ENCODE measurements at regions not wholly inside any gene's neighbourhood (a gene's known extent, or its start where the extent isn't known, plus 50 kb on each side); places are given as distances from the start of the nearest gene placed in this dataset.

- no peak for DNase-seq
These were observed 147.4 kb downstream of the IL15 start for GRCh38 chr4:141783770-141784169.

DNA sequence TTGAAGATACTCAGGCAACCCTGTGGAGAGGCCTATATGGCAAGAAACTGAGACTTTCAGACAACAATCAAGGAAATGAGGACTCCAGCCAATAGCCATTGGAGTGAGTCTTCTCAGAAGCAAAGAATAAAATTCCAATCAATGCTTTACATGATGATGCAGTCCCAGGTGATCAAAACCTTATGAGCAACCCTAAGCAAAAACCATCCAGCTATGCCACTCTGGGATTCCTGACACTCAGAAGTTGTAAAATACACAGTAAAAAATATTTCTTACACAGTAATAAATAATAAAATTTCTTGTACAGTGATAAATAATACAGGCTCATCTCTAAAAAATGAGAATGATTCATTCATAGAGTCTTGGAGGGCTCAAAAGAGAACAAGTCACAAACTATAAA lies 150.6 kb downstream of the IL15 start:
- no peak for DNase-seq

- DNase-seq: no peak
These were observed 152.0 kb downstream of the IL15 start for GRCh38 chr4:141788169-141788915.

GRCh38 chr4:141789716-141790115 lies 153.3 kb downstream of the IL15 start:
- no peak for DNase-seq

GRCh38 chr4:141792164-141792563 lies 155.8 kb downstream of the IL15 start:
- no peak for DNase-seq

GRCh38 chr4:141797966-141798365 lies 161.6 kb downstream of the IL15 start:
- DNase-seq: no peak

- no peak for DNase-seq
These were observed 165.2 kb downstream of the IL15 start for GRCh38 chr4:141801558-141801957.

DNA sequence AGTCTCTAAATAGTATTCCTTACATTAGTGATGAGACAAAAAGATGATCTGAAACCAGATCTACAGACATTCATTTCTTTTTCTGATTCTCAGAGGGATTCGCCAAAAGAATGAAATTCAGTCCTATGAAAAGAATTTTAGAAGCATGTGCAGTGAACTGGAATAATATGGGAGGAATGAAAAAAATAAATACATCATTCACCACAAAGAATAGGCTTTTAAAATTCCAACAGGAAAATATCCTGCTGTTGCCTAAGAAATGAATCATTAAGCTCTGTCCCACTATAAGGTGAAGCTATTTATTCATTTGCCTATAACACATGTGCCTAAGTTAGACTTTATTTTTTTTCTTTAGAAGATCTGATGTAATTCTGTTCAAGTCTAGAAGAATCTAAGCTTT lies 165.9 kb downstream of the IL15 start:
- no peak for DNase-seq

- no peak for DNase-seq
These were observed 168.5 kb downstream of the IL15 start for GRCh38 chr4:141804836-141805235.

GRCh38 chr4:141807103-141807891 lies 170.9 kb downstream of the IL15 start:
- DNase-seq: no peak

DNA sequence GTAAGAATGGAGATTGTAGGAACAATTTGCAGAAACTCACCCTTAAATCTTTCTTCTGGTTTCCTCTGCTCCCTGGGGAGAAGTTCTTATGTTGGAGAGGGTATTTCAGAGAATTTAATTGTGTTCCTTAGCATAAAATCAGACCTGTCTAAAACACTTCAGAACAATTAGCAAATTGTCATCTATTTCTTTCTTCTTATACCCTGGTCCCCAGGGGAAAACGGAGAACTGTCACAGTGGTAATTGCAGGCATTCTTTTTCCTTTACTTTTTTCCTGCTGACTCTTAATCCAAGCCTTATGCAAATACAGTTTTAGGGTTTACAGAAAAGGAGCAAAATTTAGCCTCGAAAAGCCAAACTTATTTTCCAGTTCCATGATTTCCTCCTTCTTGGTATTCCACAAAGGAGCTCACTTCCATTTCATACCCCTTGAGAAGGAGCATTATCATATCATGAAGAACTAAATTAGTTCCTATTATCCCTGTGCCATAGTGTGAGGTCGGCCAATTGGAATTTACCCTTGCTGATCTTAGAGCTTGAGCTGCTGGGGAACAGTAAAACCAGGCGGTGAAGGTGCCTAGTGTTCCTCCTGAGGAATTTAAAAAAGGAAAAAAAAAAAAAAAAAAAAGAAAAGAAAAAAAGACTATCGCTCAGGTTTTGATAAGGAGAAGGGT lies 173.8 kb downstream of the IL15 start:
- DNase-seq: no peak

GRCh38 chr4:141810712-141811375 lies 174.5 kb downstream of the IL15 start:
- no peak for DNase-seq

- DNase-seq: no peak
These were observed 175.8 kb downstream of the IL15 start for GRCh38 chr4:141812158-141812557.

DNA sequence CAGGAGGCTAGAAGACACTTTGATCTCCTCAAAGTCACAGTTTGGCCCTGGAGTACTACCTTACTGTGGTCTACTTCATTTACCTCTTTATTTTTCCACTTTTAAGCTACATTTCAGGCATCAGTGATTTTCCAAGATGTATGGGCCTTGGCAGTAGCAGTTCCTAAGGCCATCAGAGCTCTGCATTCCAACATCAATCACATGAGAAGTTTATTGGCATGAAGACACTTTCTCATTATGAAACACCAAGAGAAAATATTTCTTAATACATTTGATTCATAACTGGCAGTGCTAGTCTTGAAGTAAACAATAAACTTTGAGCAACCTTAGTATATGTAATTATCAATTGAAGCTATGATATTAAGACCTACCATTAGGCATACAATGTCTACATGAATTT lies 178.1 kb downstream of the IL15 start:
- no peak for DNase-seq

DNA sequence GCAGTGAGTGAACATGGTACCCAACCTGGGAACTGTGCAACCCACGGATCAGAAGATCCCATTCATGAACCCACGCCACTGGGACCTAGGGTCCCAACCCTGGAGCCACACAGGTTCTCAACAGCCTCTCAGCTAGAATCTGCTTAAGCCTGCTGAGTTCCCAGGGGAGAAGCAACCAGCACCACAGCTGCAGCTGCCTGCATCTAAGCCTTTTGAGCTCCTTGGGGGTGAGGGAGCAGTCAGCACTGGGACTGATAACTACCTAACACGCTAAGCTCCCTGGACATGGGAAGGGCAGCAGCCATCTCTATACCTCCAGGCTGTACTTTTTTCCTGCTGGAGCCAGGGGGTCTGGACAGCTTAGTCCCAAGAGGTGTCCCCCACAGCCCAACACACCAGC lies 179.3 kb downstream of the IL15 start:
- no peak for DNase-seq

- no peak for DNase-seq
These were observed 189.9 kb downstream of the IL15 start for GRCh38 chr4:141826260-141826659.

DNA sequence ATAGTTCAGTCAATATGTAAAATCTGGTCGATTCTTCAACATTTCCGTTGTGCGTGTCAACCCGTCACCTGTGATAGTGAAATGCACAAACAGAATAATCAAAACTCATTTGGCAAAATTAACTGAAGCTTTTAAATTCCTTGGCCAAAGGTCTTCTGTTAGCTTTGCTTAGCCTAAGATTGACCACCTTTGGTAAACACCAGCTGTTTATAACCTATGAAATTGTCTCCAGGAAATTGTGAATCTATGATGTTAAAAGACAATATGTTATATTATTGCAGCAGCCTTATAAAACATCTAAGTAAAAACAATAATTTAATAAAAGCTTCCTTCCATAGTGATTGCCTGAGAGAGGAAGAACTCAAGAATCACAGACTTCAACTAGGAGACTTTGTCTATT lies 196.8 kb downstream of the IL15 start:
- DNase-seq: no peak

DNA sequence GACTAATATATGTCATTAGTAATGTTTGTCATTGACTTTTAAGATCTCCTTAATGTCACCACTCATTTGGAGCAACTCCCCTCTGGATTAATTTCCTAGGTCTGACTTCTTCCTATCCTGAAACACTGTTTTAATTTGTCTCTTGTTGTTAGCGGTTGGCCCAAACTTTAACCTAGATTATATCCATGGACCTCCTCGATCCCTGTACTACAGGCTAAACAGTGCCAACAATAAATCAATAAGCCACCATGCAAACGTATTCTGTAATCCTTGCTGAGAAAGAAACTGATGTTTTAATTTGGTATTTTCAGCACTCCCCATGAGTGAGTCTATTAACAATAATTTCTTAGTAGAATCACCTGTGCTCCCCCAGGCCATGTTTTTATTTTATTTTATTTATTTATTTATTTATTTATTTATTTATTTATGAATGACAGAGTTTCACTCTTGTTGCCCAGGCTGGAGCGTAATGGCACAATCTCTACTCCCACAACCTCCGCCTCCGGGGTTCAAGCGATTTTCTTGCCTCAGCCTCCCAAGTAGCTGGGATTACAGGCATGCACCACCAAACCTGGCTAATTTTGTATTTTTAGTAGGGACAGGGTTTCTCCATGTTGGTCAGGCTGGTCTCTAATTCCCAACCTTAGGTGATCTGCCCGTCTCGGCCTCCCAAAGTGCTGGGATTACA lies 204.1 kb downstream of the IL15 start:
- DNase-seq: no peak

DNA sequence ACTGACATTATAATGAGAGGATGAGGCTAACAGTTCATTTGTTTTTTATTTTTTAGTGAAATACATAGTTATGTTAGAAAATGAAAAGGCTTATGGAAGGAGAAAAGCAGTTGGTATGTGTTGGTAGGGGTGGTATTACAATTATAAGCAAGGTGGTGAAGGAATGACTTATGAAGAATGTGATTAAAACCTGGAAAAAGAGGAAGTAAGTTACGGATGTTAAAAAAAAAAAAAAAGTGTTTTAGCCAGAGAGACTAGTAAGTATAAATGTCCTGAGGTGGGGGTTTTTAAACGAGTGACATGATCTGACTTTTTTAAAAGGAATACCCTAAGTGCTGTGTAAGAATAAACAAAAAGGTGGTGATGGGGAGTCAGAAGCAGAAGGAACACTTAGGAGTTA lies 206.8 kb downstream of the IL15 start:
- DNase-seq: no peak

DNA sequence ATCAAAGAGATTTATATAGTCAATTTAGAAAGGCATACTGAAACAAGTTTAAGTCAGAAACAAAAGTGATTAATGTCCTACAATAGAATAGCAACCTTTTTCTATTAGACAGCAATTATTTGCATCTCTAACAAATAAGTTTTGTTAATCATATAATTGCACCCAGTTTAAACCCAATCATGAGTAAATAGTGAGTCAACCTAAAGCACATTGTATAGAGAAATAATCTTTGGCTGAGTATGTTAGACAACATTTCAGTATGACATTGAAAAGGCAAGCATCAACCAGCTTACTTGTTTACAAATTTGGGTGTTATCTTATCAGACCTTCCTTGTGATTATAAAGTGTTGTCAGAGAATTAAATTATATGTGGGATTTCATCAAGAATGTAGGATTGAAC lies 209.5 kb downstream of the IL15 start:
- no peak for DNase-seq

- DNase-seq: no peak
These were observed 213.0 kb downstream of the IL15 start for GRCh38 chr4:141849367-141849766.

GRCh38 chr4:141849778-141850177 lies 213.4 kb downstream of the IL15 start:
- no peak for DNase-seq

Measured in NCI-H2029 treated with DMSO at 0.1 percent for 48 hours (cell line).